ENCODE measurements at regions not wholly inside any gene's neighbourhood (a gene's known extent, or its start where the extent isn't known, plus 50 kb on each side); places are given as distances from the start of the nearest gene placed in this dataset.
"Not testable (repeated sequence)": the region's sequence is repeated elsewhere in the genome, so short reads cannot be mapped to it uniquely, and the experiment has no call there.

GRCh38 chr2:129043677-129044076 lies 725.0 kb upstream of the HS6ST1 start:
- H3K4me3 Mint-ChIP-seq, DNase-seq, H3K4me1 Mint-ChIP-seq, H3K36me3 Mint-ChIP-seq, H3K27ac Mint-ChIP-seq, H3K27me3 Mint-ChIP-seq: not testable (repeated sequence)
- H3K9me3 Mint-ChIP-seq: peaks cover 12% of the 10 kb centered on the region

GRCh38 chr2:129046475-129046874 lies 727.8 kb upstream of the HS6ST1 start:
- not testable (repeated sequence) for H3K4me1 Mint-ChIP-seq, H3K36me3 Mint-ChIP-seq, H3K4me3 Mint-ChIP-seq, H3K27me3 Mint-ChIP-seq, DNase-seq, H3K27ac Mint-ChIP-seq
- peaks cover 12% of the 10 kb centered on the region for H3K9me3 Mint-ChIP-seq

- Mint-ChIP-seq H3K27me3 (peaks cover 7% of the 10 kb centered on the region), H3K9me3 (no peaks in the 10 kb centered on the region), H3K4me1 (no peaks in the 10 kb centered on the region), H3K36me3 (no peaks in the 10 kb centered on the region), H3K27ac (no peak overlapping the region), H3K4me3 (no peak overlapping the region)
- no peak for DNase-seq
Observed at GRCh38 chr2:129050101-129050500, 731.4 kb upstream of the HS6ST1 start.

GRCh38 chr2:129055242-129055641 lies 736.6 kb upstream of the HS6ST1 start:
- Mint-ChIP-seq H3K27me3 (peaks cover 7% of the 10 kb centered on the region), H3K27ac (no peak overlapping the region), H3K9me3 (no peaks in the 10 kb centered on the region), H3K4me1 (no peaks in the 10 kb centered on the region), H3K4me3 (no peak overlapping the region), H3K36me3 (no peaks in the 10 kb centered on the region)
- no peak for DNase-seq

- Mint-ChIP-seq H3K27ac (no peak overlapping the region), H3K4me3 (no peak overlapping the region), H3K4me1 (no peaks in the 10 kb centered on the region), H3K9me3 (no peaks in the 10 kb centered on the region), H3K27me3 (peaks cover 6% of the 10 kb centered on the region), H3K36me3 (no peaks in the 10 kb centered on the region)
- no peak for DNase-seq
Observed at GRCh38 chr2:129055824-129056223, 737.2 kb upstream of the HS6ST1 start.

- Mint-ChIP-seq H3K27me3 (no peaks in the 10 kb centered on the region), H3K4me3 (no peak overlapping the region), H3K36me3 (no peaks in the 10 kb centered on the region), H3K9me3 (no peaks in the 10 kb centered on the region), H3K4me1 (no peaks in the 10 kb centered on the region), H3K27ac (no peak overlapping the region)
- no peak for DNase-seq
Observed at GRCh38 chr2:129056309-129056958, 737.8 kb upstream of the HS6ST1 start.

- no peak overlapping the region for H3K4me3 Mint-ChIP-seq
- no peak overlapping the region for H3K27ac Mint-ChIP-seq
- H3K4me1 Mint-ChIP-seq: no peaks in the 10 kb centered on the region
- DNase-seq: no peak
- H3K27me3 Mint-ChIP-seq: no peaks in the 10 kb centered on the region
- H3K9me3 Mint-ChIP-seq: no peaks in the 10 kb centered on the region
- H3K36me3 Mint-ChIP-seq: no peaks in the 10 kb centered on the region
Observed at GRCh38 chr2:129056959-129057317, 738.3 kb upstream of the HS6ST1 start.

GRCh38 chr2:129058981-129059380 lies 740.3 kb upstream of the HS6ST1 start:
- DNase-seq: no peak
- H3K27me3 Mint-ChIP-seq: no peaks in the 10 kb centered on the region
- H3K4me1 Mint-ChIP-seq: no peaks in the 10 kb centered on the region
- no peak overlapping the region for H3K4me3 Mint-ChIP-seq
- no peaks in the 10 kb centered on the region for H3K36me3 Mint-ChIP-seq
- H3K27ac Mint-ChIP-seq: no peak overlapping the region
- H3K9me3 Mint-ChIP-seq: no peaks in the 10 kb centered on the region

- Mint-ChIP-seq H3K27me3 (no peaks in the 10 kb centered on the region), H3K36me3 (no peaks in the 10 kb centered on the region), H3K27ac (no peak overlapping the region), H3K4me1 (no peaks in the 10 kb centered on the region), H3K9me3 (no peaks in the 10 kb centered on the region), H3K4me3 (no peak overlapping the region)
- DNase-seq: no peak
Observed at GRCh38 chr2:129059476-129059875, 740.8 kb upstream of the HS6ST1 start.

GRCh38 chr2:129061069-129061768 lies 742.6 kb upstream of the HS6ST1 start:
- H3K36me3 Mint-ChIP-seq: no peaks in the 10 kb centered on the region
- H3K4me3 Mint-ChIP-seq: no peak overlapping the region
- DNase-seq: no peak
- H3K4me1 Mint-ChIP-seq: no peaks in the 10 kb centered on the region
- no peaks in the 10 kb centered on the region for H3K9me3 Mint-ChIP-seq
- no peak overlapping the region for H3K27ac Mint-ChIP-seq
- H3K27me3 Mint-ChIP-seq: no peaks in the 10 kb centered on the region

GRCh38 chr2:129061769-129062121 lies 743.1 kb upstream of the HS6ST1 start:
- Mint-ChIP-seq H3K36me3 (no peaks in the 10 kb centered on the region), H3K27me3 (no peaks in the 10 kb centered on the region)

GRCh38 chr2:129062146-129062912 lies 743.7 kb upstream of the HS6ST1 start:
- no peak overlapping the region for H3K4me3 Mint-ChIP-seq
- H3K36me3 Mint-ChIP-seq: no peaks in the 10 kb centered on the region
- no peaks in the 10 kb centered on the region for H3K27me3 Mint-ChIP-seq
- no peaks in the 10 kb centered on the region for H3K9me3 Mint-ChIP-seq
- no peak overlapping the region for H3K27ac Mint-ChIP-seq
- H3K4me1 Mint-ChIP-seq: no peaks in the 10 kb centered on the region
- DNase-seq: no peak

More at GRCh38 chr2:129061769-129062121, 743.1 kb upstream of the HS6ST1 start:
- H3K4me1 Mint-ChIP-seq: no peaks in the 10 kb centered on the region
- H3K27ac Mint-ChIP-seq: no peak overlapping the region
- DNase-seq: no peak
- no peak overlapping the region for H3K4me3 Mint-ChIP-seq
- no peaks in the 10 kb centered on the region for H3K9me3 Mint-ChIP-seq

- no peaks in the 10 kb centered on the region for H3K9me3 Mint-ChIP-seq
- H3K4me1 Mint-ChIP-seq: no peaks in the 10 kb centered on the region
- no peak for DNase-seq
- no peak overlapping the region for H3K4me3 Mint-ChIP-seq
- no peaks in the 10 kb centered on the region for H3K27me3 Mint-ChIP-seq
- H3K27ac Mint-ChIP-seq: no peak overlapping the region
- H3K36me3 Mint-ChIP-seq: no peaks in the 10 kb centered on the region
Observed at GRCh38 chr2:129067070-129067469, 748.4 kb upstream of the HS6ST1 start.

GRCh38 chr2:129067953-129068352 lies 749.3 kb upstream of the HS6ST1 start:
- H3K27me3 Mint-ChIP-seq: no peaks in the 10 kb centered on the region
- DNase-seq: no peak

GRCh38 chr2:129068543-129068942 lies 749.9 kb upstream of the HS6ST1 start:
- DNase-seq: no peak
- Mint-ChIP-seq H3K27me3 (no peaks in the 10 kb centered on the region), H3K36me3 (no peaks in the 10 kb centered on the region), H3K4me1 (no peaks in the 10 kb centered on the region), H3K4me3 (no peak overlapping the region), H3K27ac (no peak overlapping the region), H3K9me3 (no peaks in the 10 kb centered on the region)

More at GRCh38 chr2:129067953-129068352, 749.3 kb upstream of the HS6ST1 start:
- Mint-ChIP-seq H3K27ac (no peak overlapping the region), H3K4me3 (no peak overlapping the region), H3K36me3 (no peaks in the 10 kb centered on the region), H3K9me3 (no peaks in the 10 kb centered on the region), H3K4me1 (no peaks in the 10 kb centered on the region)

Data from activated naive CD8-positive, alpha-beta T cell treated with anti-CD3 and anti-CD28 coated beads for 36 hours (primary cell).